B cell (primary cell): ENCODE measurements at regions not wholly inside any gene's neighbourhood (a gene's known extent, or its start where the extent isn't known, plus 50 kb on each side); places are given as distances from the start of the nearest gene placed in this dataset.

Experiments used
- ATAC-seq: fragments of 200-7000 bp; cut with Tn5 transposase; one replicate; pipeline ENCODE4 v1.10.0; 2021; ENCODE audit warnings: low read depth, mild to moderate bottlenecking, moderate number of reproducible peaks, moderate library complexity
- CTCF ChIA-PET: fragments of 350-600 bp; sonication (Branson Sonifier 250); formaldehyde crosslinking; loops from one replicate; lab custom pipeline; 2021; ENCODE audit warnings: antibody characterized with exemption, inconsistent platforms; lab: Charles Lee
- POLR2A ChIA-PET: fragments of 350-600 bp; sonication (Branson Sonifier 250); formaldehyde crosslinking; loops from one replicate; lab custom pipeline; 2021; ENCODE audit warnings: antibody characterized with exemption; lab: Charles Lee
- DNase-seq: peaks from one replicate; pipeline ENCODE4 v3.0.0; 2013
- H2AFZ ChIP-seq: 2 replicates; pipeline ENCODE4 v1.6.1; 2012; ENCODE audit warnings: mild to moderate bottlenecking, low read depth, low read length; ENCODE audit not compliant: insufficient read depth, poor library complexity, severe bottlenecking
- H3K27ac ChIP-seq, 2 donors: 1 replicate in 1 of 2; 2 replicates in 1 of 2; pipeline ENCODE4 v1.5.1; 2012 to 2013; ENCODE audit warnings: low read length in 2 of 2, mild to moderate bottlenecking in 2 of 2, moderate library complexity in 1 of 2
- H3K27me3 ChIP-seq, 4 experiments: fragments of 200-600 bp in 1 of 4; sonication (generic) in 1 of 4; replicated peaks in 1 of 4; 1 replicate in 2 of 4; 2 replicates in 2 of 4; pipeline versions ENCODE4 v1.6.1 to v1.7.0; 2013 to 2016; ENCODE audit warnings: low read length in 3 of 4, mild to moderate bottlenecking in 2 of 4, mixed read lengths in 1 of 4, moderate library complexity in 1 of 4; ENCODE audit not compliant: insufficient read depth in 4 of 4, control insufficient read depth in 3 of 4; ENCODE audit errors: control extremely low read depth in 1 of 4
- H3K36me3 ChIP-seq, 2 experiments: replicated peaks in 1 of 2; 1 replicate in 1 of 2; 2 replicates in 1 of 2; pipeline versions ENCODE4 v1.6.1 to v1.7.1; 2013; ENCODE audit warnings: low read length in 1 of 2; ENCODE audit not compliant: insufficient read depth in 2 of 2, control insufficient read depth in 1 of 2; ENCODE audit errors: control extremely low read depth in 1 of 2, extremely low read depth in 1 of 2
- H3K4me1 ChIP-seq, 2 donors: fragments of 200-600 bp in 1 of 2; sonication (generic) in 1 of 2; 1 replicate in 1 of 2; 2 replicates in 1 of 2; pipeline versions ENCODE4 v1.5.1 to v1.6.1; 2013 to 2017; ENCODE audit warnings: low read length in 2 of 2; ENCODE audit not compliant: control insufficient read depth in 2 of 2, insufficient read depth in 2 of 2
- H3K4me2 ChIP-seq: replicated peaks from 2 replicates; pipeline ENCODE3; 2012; ENCODE audit warnings: mild to moderate bottlenecking, low read depth, low read length; ENCODE audit not compliant: poor library complexity, severe bottlenecking
- H3K4me3 ChIP-seq, 5 experiments: fragments of 200-600 bp in 1 of 5; sonication (generic) in 1 of 5; 1 replicate in 3 of 5; 2 replicates in 2 of 5; pipeline versions ENCODE4 v1.5.1 to v1.7.0; 2011 to 2016; ENCODE audit warnings: low read length in 4 of 5, mild to moderate bottlenecking in 4 of 5, low read depth in 2 of 5, control low read depth in 1 of 5, moderate library complexity in 1 of 5; ENCODE audit not compliant: insufficient read depth in 1 of 5; ENCODE audit errors: control extremely low read depth in 1 of 5, extremely low read depth in 1 of 5
- H3K79me2 ChIP-seq: fragments of 200-600 bp; sonication (generic); one replicate; pipeline ENCODE4 v1.6.0; 2016; ENCODE audit warnings: low read length; ENCODE audit not compliant: control insufficient read depth, insufficient read depth
- H3K9ac ChIP-seq: fragments of 200-600 bp; sonication (generic); 2 replicates; pipeline ENCODE4 v1.6.1; 2017; ENCODE audit warnings: mild to moderate bottlenecking, low read length, moderate library complexity
- H3K9me3 ChIP-seq, 3 donors: one replicate each; pipeline versions ENCODE4 v1.6.1 to v1.7.1; 2013; ENCODE audit warnings: low read length in 2 of 3; ENCODE audit not compliant: control insufficient read depth in 2 of 3, insufficient read depth in 1 of 3; ENCODE audit errors: control extremely low read depth in 1 of 3
- H4K20me1 ChIP-seq: 2 replicates; pipeline ENCODE4 v1.6.0; 2012; ENCODE audit warnings: mild to moderate bottlenecking, low read length; ENCODE audit not compliant: insufficient read depth, control insufficient read depth, poor library complexity, severe bottlenecking
- H3K27ac Mint-ChIP-seq: one replicate; pipeline ENCODE4 v1.8.0; 2021; ENCODE audit warnings: mixed read lengths
- H3K27me3 Mint-ChIP-seq: one replicate; pipeline ENCODE4 v1.8.0; 2021; ENCODE audit warnings: mixed read lengths
- H3K4me1 Mint-ChIP-seq: one replicate; pipeline ENCODE4 v1.8.0; 2021; ENCODE audit warnings: mixed read lengths
- H3K4me3 Mint-ChIP-seq: one replicate; pipeline ENCODE4 v1.8.0; 2021; ENCODE audit warnings: mixed read lengths
- H3K9me3 Mint-ChIP-seq: one replicate; pipeline ENCODE4 v1.8.0; 2022; ENCODE audit warnings: mixed read lengths; ENCODE audit not compliant: insufficient read depth
- CTCF ChIP-seq: fragments of 200-600 bp; IDR thresholded peaks from one replicate; pipeline ENCODE4 v1.8.0; 2022; ENCODE audit warnings: antibody characterized with exemption, mild to moderate bottlenecking
- EZH2 ChIP-seq: IDR thresholded peaks from 2 replicates; pipeline ENCODE4 v1.6.1; 2012; ENCODE audit warnings: borderline replicate concordance, low read depth, mild to moderate bottlenecking, moderate library complexity, low read length; ENCODE audit not compliant: insufficient read depth, poor library complexity, severe bottlenecking
- WGBS: methylation state at CpG from one replicate; pipeline ENCODE4 v1.1.5; 2013; ENCODE audit warnings: missing lambda C conversion rate; ENCODE audit not compliant: insufficient coverage; 5-methylcytosine and 5-hydroxymethylcytosine counted together
- intact Hi-C: fragments of 100-400 bp; cut with micrococcal nuclease; formaldehyde crosslinking; loops from one replicate; pipeline ENCODE4 v1.10.0; 2022

GRCh38 chr18:10051877-10052631, 138.2 kb downstream of the VAPA start:
- WGBS = 95% methylated on average over 7 of the region's 8 CpGs
- ATAC-seq = no peak
- ChIA-PET CTCF (no interaction called here), POLR2A (no interaction called here)
- peaks cover 1% of the 10 kb centered on the region for H3K4me1 Mint-ChIP-seq
- H3K27me3 Mint-ChIP-seq = peaks cover 6% of the 10 kb centered on the region
- H3K9me3 ChIP-seq = no peaks in the 10 kb centered on the region
- no peaks in the 10 kb centered on the region for H3K9me3 Mint-ChIP-seq
- no peaks in the 10 kb centered on the region for H4K20me1 ChIP-seq
- no peaks in the 10 kb centered on the region for H3K27me3 ChIP-seq
- intact Hi-C loops = no loop called here
- no peak overlapping the region for H3K27ac Mint-ChIP-seq
- H3K4me3 Mint-ChIP-seq = no peak overlapping the region
- H3K79me2 ChIP-seq = no peaks in the 10 kb centered on the region
- no peak overlapping the region for H3K27ac ChIP-seq
- no peak overlapping the region for H2AFZ ChIP-seq
- no peak overlapping the region for H3K9ac ChIP-seq
- no peaks in the 10 kb centered on the region for H3K36me3 ChIP-seq
- no peak overlapping the region for H3K4me3 ChIP-seq
- H3K4me1 ChIP-seq = peaks cover under 1 to 2% of the 10 kb centered on the region in 2 donors
- TF ChIP-seq EZH2 (no peak), CTCF (no peak)
- no peak overlapping the region for H3K4me2 ChIP-seq
- DNase-seq = no peak

- Mint-ChIP-seq H3K27ac (no peak overlapping the region), H3K4me1 (peaks cover 9% of the 10 kb centered on the region), H3K9me3 (no peaks in the 10 kb centered on the region), H3K4me3 (no peak overlapping the region), H3K27me3 (peaks cover 5% of the 10 kb centered on the region)
- Histone ChIP-seq H3K9ac (no peak overlapping the region), H3K36me3 (no peaks in the 10 kb centered on the region), H3K27ac (no peak overlapping the region), H3K4me3 (no peak overlapping the region), H3K79me2 (no peaks in the 10 kb centered on the region), H4K20me1 (no peaks in the 10 kb centered on the region), H3K27me3 (no peaks in the 10 kb centered on the region), H3K9me3 (no peaks in the 10 kb centered on the region), H3K4me2 (no peak overlapping the region), H2AFZ (no peak overlapping the region), H3K4me1 (peaks cover 8 to 10% of the 10 kb centered on the region in 2 donors)
- DNase-seq (no peak), ATAC-seq (no peak)
- TF ChIP-seq CTCF (no peak), EZH2 (no peak)
- intact Hi-C loops = no loop called here
- POLR2A ChIA-PET = no interaction called here
- CTCF ChIA-PET = no interaction called here
- WGBS = 100% methylated on average over 1 of the region's 3 CpGs
Observed at GRCh38 chr18:10052871-10053270, 139.1 kb downstream of the VAPA start.
